DMS 273 (cell line): ENCODE measurements at regions not wholly inside any gene's neighbourhood (a gene's known extent, or its start where the extent isn't known, plus 50 kb on each side); places are given as distances from the start of the nearest gene placed in this dataset.
A peak's percentile ranks its signal among the peaks of the same experiment; 100 is the strongest.

Experiments used
- DNase-seq: peaks from one replicate; lab custom pipeline; 2025; ENCODE audit not compliant: unreplicated experiment; lab: John Stamatoyannopoulos, UW

- no peak for DNase-seq
Observed at GRCh38 chr12:58252914-58253313, 311.5 kb downstream of the ATP23 start.

DNA sequence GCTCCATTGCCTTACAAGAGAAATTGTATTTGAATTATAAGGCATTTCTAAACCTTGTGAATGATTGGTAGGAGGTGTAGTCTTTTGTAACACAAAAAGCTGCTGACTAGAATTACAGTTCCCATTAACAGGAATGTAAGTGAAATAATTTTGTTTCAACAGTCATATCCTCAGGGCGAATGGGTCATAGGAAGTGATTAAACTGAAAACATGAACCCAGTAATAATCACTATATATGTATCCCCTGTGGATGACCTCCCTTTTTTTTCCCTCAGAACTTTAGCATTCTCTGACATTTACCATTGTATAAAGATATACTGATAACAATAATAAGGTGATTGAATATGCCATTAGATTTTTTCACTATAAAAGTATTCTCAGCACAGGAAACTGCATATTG, 312.3 kb downstream of the ATP23 start:
- DNase-seq: no peak

DNA sequence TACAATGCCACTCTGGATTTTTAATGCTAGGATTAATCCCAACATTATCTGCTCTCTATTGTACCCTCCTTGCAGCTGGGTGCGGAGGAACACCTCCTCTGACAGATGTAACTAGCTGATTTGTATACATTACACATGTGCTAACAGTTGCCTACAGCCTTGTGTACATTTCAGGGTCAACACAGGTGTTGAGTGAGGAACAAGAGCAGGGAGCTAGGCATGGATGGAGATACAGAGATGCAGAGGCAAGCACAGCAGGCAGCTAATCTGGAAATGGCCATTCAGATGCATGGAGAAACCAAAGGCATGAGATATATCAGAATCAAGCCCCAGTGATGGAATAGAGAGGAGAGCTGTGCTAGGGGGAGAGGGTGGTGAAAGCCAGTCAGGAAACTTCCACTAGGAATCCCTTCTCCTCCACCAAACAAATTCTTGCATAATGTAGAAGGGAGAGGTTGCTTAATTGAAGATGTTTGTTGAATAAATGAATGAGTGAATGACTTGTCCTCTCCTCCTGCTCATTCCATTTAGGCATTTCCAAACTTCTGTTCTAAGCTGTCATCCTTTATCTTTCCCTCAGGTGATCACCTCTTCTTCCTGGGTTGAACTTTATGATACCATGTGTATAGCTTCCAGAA, 313.2 kb downstream of the ATP23 start:
- DNase-seq: no peak

- DNase-seq: peak; percentile 8
Observed at GRCh38 chr12:58262796-58263195, 321.4 kb downstream of the ATP23 start.

GRCh38 chr12:58263816-58264215, 322.4 kb downstream of the ATP23 start:
- DNase-seq: no peak

DNA sequence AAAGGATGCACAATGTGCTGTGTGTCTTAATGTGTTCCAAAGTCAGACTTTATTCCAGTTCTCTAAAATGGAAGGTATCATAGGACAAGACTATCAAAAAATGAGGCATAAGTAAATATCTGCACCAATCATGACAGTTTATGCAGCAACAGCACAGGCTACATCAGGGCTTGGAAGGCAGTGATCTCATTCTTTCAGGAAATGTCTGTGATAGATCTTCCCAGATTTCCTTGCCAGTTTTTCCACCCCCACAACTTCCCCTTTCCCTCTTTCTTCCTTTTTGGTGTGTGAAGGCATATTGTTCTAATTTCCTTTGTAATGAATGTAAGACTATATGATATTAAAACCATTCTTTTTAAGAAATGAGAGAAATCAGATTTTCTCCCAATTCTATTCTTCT, 326.7 kb downstream of the ATP23 start:
- DNase-seq: no peak

- no peak for DNase-seq
Observed at GRCh38 chr12:58269476-58269875, 328.1 kb downstream of the ATP23 start.

- no peak for DNase-seq
Observed at GRCh38 chr12:58270966-58271705, 329.8 kb downstream of the ATP23 start.

DNA sequence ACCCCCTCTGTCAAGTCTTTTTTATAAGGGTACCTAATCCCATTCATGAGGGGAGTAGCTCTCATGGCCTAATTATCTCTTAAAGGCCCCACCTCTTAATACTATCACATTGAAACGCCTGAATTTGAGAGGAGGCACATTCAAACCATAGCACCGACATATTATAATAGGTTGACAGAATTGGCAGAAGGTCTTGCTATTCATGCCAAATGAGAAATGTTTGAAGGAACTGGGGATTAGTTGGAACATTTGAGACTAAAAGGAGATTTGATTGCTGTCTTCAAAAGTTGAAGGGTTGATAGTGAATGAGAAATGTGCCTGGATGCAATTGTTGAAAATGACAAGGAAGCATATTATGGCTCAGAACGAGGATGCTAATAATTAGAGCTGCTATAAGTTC, 331.1 kb downstream of the ATP23 start:
- no peak for DNase-seq

DNA sequence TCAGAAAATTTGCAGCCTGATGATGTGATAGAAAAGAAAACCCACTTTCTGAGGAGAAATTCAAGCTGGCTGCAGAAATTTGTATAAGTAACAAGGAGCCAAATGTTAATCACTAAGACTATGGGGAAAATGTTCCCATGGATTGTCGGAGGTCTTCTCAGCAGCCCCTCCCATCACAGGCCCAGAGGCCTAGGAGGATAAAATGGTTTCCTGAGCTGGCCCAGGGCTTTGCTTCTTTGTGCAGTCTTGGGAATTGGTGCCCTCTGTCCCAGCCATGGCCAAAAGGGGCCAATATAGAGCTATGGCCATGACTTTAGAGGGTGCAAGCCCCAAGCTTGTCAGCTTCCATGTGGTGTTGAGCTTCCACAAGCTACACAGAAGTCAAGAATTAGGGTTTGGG, 335.9 kb downstream of the ATP23 start:
- DNase-seq: no peak

GRCh38 chr12:58283553-58283952, 342.2 kb downstream of the ATP23 start:
- no peak for DNase-seq

- DNase-seq: peak; percentile 85
Observed at GRCh38 chr12:58285551-58285950, 344.2 kb downstream of the ATP23 start.

DNA sequence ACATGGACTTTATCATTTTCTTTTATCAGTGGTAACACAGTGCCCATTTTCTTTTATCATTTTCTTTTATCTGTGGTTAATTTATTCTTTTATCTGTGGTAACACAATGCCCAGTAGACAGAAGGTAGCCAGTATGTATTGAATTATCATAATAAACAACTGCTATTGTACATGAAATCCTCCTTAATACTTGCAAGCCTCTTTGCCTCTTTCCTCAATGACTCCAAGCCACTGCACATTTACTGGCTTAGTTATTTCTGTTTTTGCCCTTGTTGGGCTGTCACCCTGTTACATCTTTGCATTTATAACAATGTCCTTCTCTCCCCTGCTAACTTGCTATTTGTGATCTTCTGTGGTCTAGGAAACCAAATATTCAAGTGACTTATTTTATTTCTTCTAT, 345.0 kb downstream of the ATP23 start:
- no peak for DNase-seq

GRCh38 chr12:58288190-58288589, 346.8 kb downstream of the ATP23 start:
- DNase-seq: peak; percentile 94

GRCh38 chr12:58291106-58291505, 349.7 kb downstream of the ATP23 start:
- no peak for DNase-seq

DNA sequence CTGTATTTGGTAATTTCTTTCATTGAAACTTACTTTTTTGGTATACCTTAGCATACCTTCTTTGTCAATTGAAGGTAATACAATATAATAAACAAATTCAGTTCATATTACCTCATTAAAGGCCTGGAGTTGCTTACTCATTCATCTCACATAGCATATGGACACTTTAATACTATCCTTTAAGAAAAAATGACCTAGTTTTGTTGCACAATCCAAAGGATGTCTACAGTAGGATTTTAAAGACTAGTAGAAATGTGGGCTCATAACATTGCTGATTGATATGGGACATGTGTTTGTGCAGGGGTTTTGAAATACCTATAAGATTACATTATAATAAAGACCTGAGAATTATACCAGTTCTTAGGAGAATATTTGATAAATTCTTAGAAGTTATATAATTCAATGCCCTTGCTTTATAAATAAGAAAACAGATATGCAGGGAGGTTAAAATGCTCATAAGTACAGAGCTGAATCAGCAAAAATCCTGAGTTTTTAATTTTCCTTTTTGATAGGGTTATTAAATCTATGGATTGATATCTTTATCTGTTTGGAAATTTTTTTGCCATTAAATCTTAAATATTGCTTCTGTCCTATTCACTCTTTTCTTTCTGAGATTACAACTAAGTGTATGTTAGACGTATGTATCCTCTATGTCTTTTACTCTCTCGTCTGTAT, 352.1 kb downstream of the ATP23 start:
- DNase-seq: no peak

DNA sequence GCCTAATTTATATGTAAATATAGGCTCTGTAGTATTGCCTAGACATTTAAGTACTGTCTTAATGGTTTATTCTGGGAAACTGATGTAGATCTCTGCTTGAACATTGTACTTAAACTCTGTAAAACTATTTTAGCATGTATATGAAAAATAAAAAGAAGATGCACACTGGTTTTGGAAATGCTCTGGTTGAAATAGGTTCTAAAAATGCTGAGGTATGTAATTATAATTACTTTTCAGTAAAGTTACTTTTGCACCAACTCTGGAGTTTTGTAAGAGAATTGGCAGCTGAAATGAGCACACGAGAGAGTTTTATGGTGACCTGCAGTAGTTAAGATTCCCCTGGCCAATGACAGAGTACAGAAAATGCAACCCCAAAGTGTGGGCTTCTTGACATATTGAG, 353.9 kb downstream of the ATP23 start:
- DNase-seq: no peak

DNA sequence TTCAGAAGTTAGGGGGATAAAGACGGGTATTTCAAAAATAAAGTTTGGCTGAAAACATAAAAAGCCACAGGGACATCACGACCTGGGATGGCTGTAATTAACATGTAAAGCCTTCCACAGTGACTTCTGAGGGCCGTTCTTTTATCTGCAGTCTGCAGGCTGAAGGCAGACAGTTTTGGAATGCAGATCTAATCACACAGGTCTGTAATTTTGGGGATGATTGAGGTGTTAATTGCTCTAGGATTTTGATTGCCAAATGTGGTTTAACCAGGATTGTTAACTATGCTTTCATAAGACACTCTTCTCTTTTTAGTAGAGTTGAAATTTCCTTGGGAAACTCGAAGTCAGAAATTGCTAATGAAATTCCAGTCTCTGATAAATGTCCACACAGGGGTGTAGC, 355.5 kb downstream of the ATP23 start:
- no peak for DNase-seq

DNA sequence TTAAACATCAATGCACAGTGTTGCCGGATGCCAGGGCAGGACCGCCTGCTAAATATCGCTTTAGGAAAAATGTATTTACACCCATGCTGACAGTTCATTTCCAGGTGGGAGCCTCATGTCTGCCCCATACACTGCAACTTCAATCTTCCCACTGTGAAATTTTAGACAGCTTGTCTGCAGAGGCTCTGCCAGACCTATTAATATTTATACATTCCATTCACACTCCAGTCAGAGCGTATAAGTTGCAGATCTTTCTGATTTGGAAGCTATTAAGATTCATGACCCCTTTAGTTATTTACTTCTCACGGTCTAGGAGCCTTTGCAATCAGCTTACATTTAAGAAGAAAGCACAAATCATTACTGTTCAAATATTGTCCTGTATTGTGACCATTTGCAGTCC, 357.4 kb downstream of the ATP23 start:
- DNase-seq: peak; percentile 42

DNA sequence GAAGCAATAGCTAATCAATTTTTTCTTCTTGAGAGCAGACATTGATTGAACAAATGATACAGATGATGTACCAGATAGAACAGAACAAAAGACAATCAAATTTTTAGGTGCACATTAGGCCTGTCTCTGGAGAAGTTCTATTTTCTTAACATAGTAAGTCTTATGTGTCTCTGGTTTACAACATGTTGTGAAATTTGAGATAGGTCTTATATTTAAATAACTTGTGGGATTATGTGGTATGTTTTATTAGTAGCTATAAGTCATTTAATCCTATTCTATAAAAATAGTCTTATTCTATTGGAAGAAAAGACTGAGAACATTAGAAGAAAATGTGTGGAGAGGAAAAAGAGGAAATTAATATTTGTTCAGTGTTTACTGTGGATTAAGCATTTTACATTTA, 358.0 kb downstream of the ATP23 start:
- no peak for DNase-seq

DNA sequence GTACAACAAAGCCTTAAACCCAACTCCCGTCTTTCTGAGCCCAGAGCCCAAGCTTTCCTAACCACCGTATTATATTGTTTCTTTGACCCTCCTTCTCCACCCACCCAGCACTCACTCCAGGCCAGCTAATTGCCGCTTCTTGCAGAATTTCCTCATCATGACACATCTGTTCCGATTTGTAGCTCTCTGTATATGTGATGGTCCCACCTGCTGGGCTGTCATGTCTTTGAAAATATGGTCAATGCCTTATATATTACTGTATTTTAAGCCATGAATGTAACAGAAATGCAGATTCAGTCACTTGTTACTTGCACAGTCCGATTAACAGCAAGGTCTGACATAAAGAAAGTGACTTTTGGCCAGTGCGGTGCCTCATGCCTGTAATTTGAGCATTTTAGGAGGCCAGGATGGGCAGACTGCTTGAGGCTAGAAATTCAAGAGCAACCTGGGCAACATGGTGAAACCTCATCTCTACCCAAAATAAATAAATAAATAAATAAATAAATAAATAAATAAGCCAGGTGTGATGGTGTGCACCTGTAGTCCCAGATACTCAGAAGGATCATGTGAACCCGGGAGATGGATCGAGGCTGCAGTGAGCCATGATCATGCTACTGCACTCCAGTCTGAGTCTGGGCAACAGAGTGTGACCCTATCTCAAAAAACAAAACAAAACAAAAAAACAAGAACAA, 359.8 kb downstream of the ATP23 start:
- peak; percentile 48 for DNase-seq

GRCh38 chr12:58301730-58302122, 360.4 kb downstream of the ATP23 start:
- no peak for DNase-seq
